PFSK-1 (cell line): ENCODE measurements at regions not wholly inside any gene's neighbourhood (a gene's known extent, or its start where the extent isn't known, plus 50 kb on each side); places are given as distances from the start of the nearest gene placed in this dataset.

Experiments used
- TAF1 ChIP-seq: IDR thresholded peaks from 2 replicates; pipeline ENCODE4 v1.6.1; 2012; ENCODE audit warnings: low read length, control low read depth, borderline replicate concordance; ENCODE audit not compliant: insufficient read depth
- TF ChIP-seq, protein P1 (sequence below), 2 experiments: IDR thresholded peaks; 2 replicates each; pipeline versions ENCODE4 v1.6.1 to v1.8.0; 2011 to 2012; ENCODE audit warnings: low read depth in 2 of 2, low read length in 2 of 2, control low read depth in 1 of 2, inconsistent platforms in 1 of 2, mild to moderate bottlenecking in 1 of 2, moderate library complexity in 1 of 2; ENCODE audit not compliant: insufficient read depth in 1 of 2

DNA sequence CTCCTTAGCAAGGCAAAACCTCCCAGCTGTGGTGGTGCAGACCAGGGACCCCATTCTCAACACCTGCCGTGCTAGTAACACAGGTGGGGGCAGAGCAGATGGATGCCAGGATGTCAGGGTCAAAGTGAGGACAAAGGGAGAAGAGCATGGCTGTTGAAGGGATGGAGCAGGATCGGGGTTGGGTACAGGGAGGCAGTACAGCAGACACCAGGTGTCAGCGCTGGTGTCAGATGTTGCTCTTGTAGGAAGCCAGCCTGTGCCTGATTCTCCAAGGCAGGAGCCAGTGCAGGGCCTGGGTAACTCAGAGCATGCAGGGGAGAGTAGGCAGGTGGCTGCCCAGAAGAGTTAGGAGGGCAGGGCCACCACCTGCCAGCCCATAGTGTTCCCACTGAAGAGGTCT lies 222.1 kb upstream of the SPRED2 start:
- TF ChIP-seq, protein P1, sequence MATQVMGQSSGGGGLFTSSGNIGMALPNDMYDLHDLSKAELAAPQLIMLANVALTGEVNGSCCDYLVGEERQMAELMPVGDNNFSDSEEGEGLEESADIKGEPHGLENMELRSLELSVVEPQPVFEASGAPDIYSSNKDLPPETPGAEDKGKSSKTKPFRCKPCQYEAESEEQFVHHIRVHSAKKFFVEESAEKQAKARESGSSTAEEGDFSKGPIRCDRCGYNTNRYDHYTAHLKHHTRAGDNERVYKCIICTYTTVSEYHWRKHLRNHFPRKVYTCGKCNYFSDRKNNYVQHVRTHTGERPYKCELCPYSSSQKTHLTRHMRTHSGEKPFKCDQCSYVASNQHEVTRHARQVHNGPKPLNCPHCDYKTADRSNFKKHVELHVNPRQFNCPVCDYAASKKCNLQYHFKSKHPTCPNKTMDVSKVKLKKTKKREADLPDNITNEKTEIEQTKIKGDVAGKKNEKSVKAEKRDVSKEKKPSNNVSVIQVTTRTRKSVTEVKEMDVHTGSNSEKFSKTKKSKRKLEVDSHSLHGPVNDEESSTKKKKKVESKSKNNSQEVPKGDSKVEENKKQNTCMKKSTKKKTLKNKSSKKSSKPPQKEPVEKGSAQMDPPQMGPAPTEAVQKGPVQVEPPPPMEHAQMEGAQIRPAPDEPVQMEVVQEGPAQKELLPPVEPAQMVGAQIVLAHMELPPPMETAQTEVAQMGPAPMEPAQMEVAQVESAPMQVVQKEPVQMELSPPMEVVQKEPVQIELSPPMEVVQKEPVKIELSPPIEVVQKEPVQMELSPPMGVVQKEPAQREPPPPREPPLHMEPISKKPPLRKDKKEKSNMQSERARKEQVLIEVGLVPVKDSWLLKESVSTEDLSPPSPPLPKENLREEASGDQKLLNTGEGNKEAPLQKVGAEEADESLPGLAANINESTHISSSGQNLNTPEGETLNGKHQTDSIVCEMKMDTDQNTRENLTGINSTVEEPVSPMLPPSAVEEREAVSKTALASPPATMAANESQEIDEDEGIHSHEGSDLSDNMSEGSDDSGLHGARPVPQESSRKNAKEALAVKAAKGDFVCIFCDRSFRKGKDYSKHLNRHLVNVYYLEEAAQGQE (IDR thresholded peaks at IDR 0.05; ENCODE audit: insufficient read depth in 1 of 2, low read depth in 2 of 2, low read length in 2 of 2) = no peak
- no peak for TF ChIP-seq TAF1
